HG03196 (cell line): ENCODE measurements at regions not wholly inside any gene's neighbourhood (a gene's known extent, or its start where the extent isn't known, plus 50 kb on each side); places are given as distances from the start of the nearest gene placed in this dataset.
A peak's percentile ranks its signal among the peaks of the same experiment; 100 is the strongest.

Experiments used
- ATAC-seq: cut with Tn5 transposase; IDR thresholded peaks from one replicate; pipeline ENCODE4 v1.9.1; 2021; ENCODE audit not compliant: unreplicated experiment

GRCh38 chr9:2560180-2560579, 61.4 kb upstream of the VLDLR start:
- ATAC-seq: no peak

GRCh38 chr9:2565676-2566340, 55.8 kb upstream of the VLDLR start:
- no peak for ATAC-seq

DNA sequence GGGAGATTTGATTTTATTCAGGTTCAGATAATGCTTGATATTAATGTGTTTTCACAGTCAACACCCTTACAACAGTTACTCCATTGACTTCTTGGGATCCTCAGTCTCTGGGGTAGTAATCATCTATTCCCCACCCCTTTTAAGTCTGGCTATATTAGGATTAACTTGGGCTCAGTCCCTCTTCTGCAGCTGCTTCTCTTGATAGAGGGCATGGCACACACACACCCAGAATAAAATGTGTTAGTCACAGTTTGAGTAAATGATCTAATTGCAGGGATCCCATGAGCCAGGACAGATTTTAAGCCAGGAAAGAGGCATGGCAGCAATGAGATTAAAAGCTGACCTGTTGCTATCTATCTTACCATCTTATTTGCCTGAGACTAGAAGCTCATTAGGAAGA, 53.7 kb upstream of the VLDLR start:
- ATAC-seq: no peak

DNA sequence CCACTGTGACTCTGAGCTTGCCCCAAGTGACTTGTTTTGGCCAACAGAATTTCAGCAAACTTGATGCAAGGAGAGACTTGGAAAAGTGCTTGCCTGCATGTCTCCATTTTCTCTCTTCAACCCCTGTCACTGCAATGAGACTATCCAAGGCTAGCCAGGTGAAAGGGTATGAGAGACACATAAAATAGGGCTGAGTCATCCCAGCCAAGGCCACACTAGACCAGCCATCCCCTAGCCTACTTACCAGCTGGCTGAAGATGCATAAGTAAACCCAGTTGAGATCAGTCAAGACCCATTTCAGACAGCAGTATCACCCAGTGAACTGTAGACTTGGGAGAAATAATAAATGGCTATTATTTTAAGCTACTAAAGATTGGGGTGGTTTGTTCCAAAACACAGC, 52.9 kb upstream of the VLDLR start:
- no peak for ATAC-seq

DNA sequence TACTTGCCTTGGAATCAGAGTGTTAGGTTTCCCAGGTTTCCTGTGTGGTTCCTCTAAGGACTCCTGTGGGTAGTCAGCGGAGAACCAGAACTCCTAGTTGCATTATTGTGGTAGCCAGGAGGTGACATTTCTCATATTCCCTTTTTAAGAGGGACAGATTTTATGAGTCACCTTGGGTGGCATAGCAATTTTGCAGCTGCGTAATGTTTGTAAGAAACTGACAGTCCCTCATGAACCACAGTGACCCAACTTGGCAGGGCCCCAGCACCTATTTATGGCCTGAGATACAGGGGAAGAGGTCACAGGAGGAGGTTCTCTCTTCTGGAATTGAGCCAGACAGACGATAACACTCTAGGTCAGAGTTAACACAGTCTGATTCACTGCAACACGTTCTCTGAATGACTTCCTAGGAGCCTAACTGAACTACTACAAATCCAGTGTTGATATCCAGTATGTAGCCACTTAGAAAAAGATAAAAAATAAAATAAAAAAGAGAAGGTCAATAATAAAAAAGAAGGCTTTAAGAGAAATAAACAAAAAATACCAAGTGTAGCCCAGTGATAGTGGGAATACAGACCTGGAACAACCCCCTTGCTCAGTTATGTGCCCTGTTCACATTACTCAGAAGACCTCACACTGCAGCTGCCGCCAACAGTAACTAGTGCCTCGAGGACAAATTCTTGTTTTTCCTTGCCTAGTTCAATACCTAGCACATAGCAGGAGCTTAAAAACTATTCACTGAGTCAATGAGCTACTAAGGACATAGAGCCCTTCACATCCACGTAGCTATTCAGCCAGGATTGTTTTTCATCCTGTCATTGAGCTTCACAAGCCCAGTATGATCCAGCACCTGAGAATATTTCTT, 50.7 kb upstream of the VLDLR start:
- ATAC-seq: peak; percentile 67
